ENCODE measurements at regions not wholly inside any gene's neighbourhood (a gene's known extent, or its start where the extent isn't known, plus 50 kb on each side); places are given as distances from the start of the nearest gene placed in this dataset.
A peak's percentile ranks its signal among the peaks of the same experiment; 100 is the strongest.

GRCh38 chr11:130737041-130737830 lies 179.0 kb downstream of the SNX19 start:
- no peak for TF ChIP-seq CTCF (IDR thresholded peaks at IDR 0.05)
- DNase-seq (ENCODE audit: low spot score) (no peak), ATAC-seq (ENCODE audit: low FRiP score) (no peak)

DNA sequence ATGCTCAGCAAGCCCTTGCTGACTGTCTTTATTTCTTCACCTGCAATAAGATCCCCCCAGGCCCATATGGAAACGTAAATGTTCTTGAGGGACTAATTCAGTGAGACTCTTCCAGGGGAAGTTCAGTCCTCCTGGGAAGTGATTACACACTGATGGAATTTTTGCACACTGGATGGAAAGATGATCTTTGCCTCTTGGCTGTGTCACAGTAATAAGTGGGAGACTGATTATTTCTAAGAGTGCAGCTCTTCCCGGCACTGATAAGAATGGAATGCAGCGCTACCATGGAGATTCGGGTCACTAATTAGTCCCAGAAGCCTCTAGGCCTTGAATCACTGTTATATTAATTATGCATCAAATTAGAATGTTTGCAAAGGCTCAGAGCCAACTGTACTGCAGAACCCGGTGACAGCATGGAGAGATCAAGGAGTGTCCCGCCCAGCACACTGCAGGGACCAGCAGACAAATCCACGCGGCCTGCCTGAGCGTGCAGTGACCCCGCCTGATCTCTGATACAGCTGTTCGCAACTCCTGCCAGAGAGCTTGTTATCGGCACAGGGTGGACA lies 178.3 kb downstream of the SNX19 start:
- DNase-seq (ENCODE audit: low spot score) (no peak), ATAC-seq (ENCODE audit: low FRiP score) (peak; percentile 84)
- TF ChIP-seq CTCF (IDR thresholded peaks at IDR 0.05) = no peak

- no peak for DNase-seq (ENCODE audit: low spot score)
- no peak for TF ChIP-seq CTCF (IDR thresholded peaks at IDR 0.05)
- no peak for ATAC-seq (ENCODE audit: low FRiP score)
Measured at GRCh38 chr11:130738611-130739010, 177.7 kb downstream of the SNX19 start.

GRCh38 chr11:130740819-130741218 lies 175.5 kb downstream of the SNX19 start:
- DNase-seq (ENCODE audit: low spot score) (no peak), ATAC-seq (ENCODE audit: low FRiP score) (no peak)
- no peak for TF ChIP-seq CTCF (IDR thresholded peaks at IDR 0.05)

DNA sequence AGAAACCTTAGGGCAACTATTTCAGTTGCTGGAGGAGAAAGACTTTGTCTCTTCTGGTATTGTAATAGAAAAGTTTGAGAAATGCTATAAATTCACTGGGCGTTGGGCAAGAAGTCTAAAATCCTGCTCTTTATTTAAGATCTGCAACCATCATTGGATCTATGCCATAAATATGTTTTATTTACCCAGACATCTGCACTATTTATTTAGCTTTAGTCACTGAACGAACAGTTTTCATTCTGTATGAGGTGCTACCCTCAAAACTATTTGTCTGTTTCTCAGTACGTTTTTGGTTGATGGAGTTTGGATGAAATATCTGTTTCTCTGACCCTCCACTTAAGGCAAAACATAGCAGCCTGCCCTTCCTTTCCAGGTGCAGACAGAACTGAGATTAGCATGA lies 171.5 kb downstream of the SNX19 start:
- TF ChIP-seq CTCF (IDR thresholded peaks at IDR 0.05) = no peak
- ATAC-seq (ENCODE audit: low FRiP score) = no peak

GRCh38 chr11:130749216-130749615 lies 167.1 kb downstream of the SNX19 start:
- ATAC-seq (ENCODE audit: low FRiP score) = no peak
- no peak for DNase-seq (ENCODE audit: low spot score)
- TF ChIP-seq CTCF (IDR thresholded peaks at IDR 0.05) = no peak

More for the DNA sequence above, 171.5 kb downstream of the SNX19 start:
- no peak for DNase-seq (ENCODE audit: low spot score)
